Neural cell (in vitro differentiated cells): ENCODE measurements at regions not wholly inside any gene's neighbourhood (a gene's known extent, or its start where the extent isn't known, plus 50 kb on each side); places are given as distances from the start of the nearest gene placed in this dataset.

Experiments used
- H2AFZ ChIP-seq: fragments of 200-600, 300-800 bp; sonication (generic), shearing (Covaris generic); 2 replicates; pipeline ENCODE4 v1.6.0; 2014; ENCODE audit warnings: low read depth, mild to moderate bottlenecking, antibody characterized with exemption, low read length, moderate library complexity
- H3F3A ChIP-seq: fragments of 200-600 bp; shearing (Covaris generic); 2 replicates; pipeline ENCODE4 v1.6.1; 2016; ENCODE audit warnings: mild to moderate bottlenecking, moderate library complexity, mixed read lengths, antibody characterized with exemption, low read length; ENCODE audit not compliant: insufficient read depth, poor library complexity, severe bottlenecking
- H3K27ac ChIP-seq: fragments of 200-600, 300-800 bp; sonication (generic), shearing (Covaris generic); 2 replicates; pipeline ENCODE4 v1.5.1; 2014; ENCODE audit warnings: mild to moderate bottlenecking, low read length, moderate library complexity
- H3K27me3 ChIP-seq: fragments of 300-800, 200-600 bp; sonication (generic), shearing (Covaris generic); 2 replicates; pipeline ENCODE4 v1.6.0; 2014; ENCODE audit warnings: mild to moderate bottlenecking, low read depth, low read length, moderate library complexity; ENCODE audit not compliant: insufficient read depth
- H3K36me3 ChIP-seq: fragments of 300-800, 200-600 bp; sonication (generic), shearing (Covaris generic); 2 replicates; pipeline ENCODE4 v1.5.1; 2014; ENCODE audit warnings: mild to moderate bottlenecking, antibody characterized with exemption, low read length, moderate library complexity; ENCODE audit not compliant: insufficient read depth
- H3K4me2 ChIP-seq: fragments of 300-800, 200-600 bp; sonication (generic), shearing (Covaris generic); 2 replicates; pipeline ENCODE4 v1.6.0; 2014; ENCODE audit warnings: mild to moderate bottlenecking, low read length
- H3K4me3 ChIP-seq: fragments of 300-800, 200-600 bp; sonication (generic), shearing (Covaris generic); 2 replicates; pipeline ENCODE4 v1.5.1; 2014; ENCODE audit warnings: mild to moderate bottlenecking, low read length, moderate library complexity
- H3K79me2 ChIP-seq: fragments of 200-600 bp; shearing (Covaris generic); replicated peaks from 2 replicates; pipeline ENCODE4 v1.6.0; 2014; ENCODE audit warnings: mild to moderate bottlenecking, low read length, moderate library complexity; ENCODE audit not compliant: insufficient read depth
- H3K9ac ChIP-seq: fragments of 300-800, 200-600 bp; sonication (generic), shearing (Covaris generic); 2 replicates; pipeline ENCODE4 v1.6.1; 2016; ENCODE audit warnings: mild to moderate bottlenecking, low read length, mixed read lengths
- H3K9me2 ChIP-seq: fragments of 200-600 bp; shearing (Covaris generic); 2 replicates; pipeline ENCODE4 v1.6.1; 2016; ENCODE audit warnings: mild to moderate bottlenecking, low read length, mixed read lengths; ENCODE audit not compliant: insufficient read depth
- H3K9me3 ChIP-seq: fragments of 200-600, 300-800 bp; sonication (generic), shearing (Covaris generic); 2 replicates; pipeline ENCODE4 v1.6.1; 2016; ENCODE audit warnings: mild to moderate bottlenecking, mixed run types, low read length, moderate library complexity, mixed read lengths
- H4K20me1 ChIP-seq: fragments of 200-600 bp; shearing (Covaris generic); 2 replicates; pipeline ENCODE4 v1.6.1; 2016; ENCODE audit warnings: mild to moderate bottlenecking, mixed run types; ENCODE audit not compliant: insufficient read depth
- EP300 ChIP-seq: fragments of 450-650 bp; conservative IDR thresholded peaks from 2 replicates; pipeline ENCODE4 v1.6.1; 2014; ENCODE audit warnings: antibody characterized with exemption, mild to moderate bottlenecking, moderate library complexity; ENCODE audit not compliant: poor library complexity, severe bottlenecking
- EZH2 ChIP-seq: fragments of 200-600, 300-800 bp; shearing (Covaris generic), sonication (generic); IDR thresholded peaks from 2 replicates; pipeline ENCODE4 v1.6.1; 2014; ENCODE audit warnings: antibody characterized with exemption, low read length, borderline replicate concordance, mild to moderate bottlenecking; ENCODE audit not compliant: insufficient read depth, poor library complexity, severe bottlenecking
- MXI1 ChIP-seq: fragments of 450-650 bp; conservative IDR thresholded peaks from 2 replicates; pipeline ENCODE4 v1.6.1; 2014; ENCODE audit warnings: antibody characterized with exemption, mild to moderate bottlenecking; ENCODE audit not compliant: poor library complexity, severe bottlenecking
- POLR2AphosphoS5 ChIP-seq: IDR thresholded peaks from 2 replicates; pipeline ENCODE4 v1.6.1; 2012
- RAD21 ChIP-seq: fragments of 450-650 bp; conservative IDR thresholded peaks from 2 replicates; pipeline ENCODE4 v1.6.1; 2014; ENCODE audit warnings: antibody characterized with exemption, mild to moderate bottlenecking, moderate library complexity
- SMC3 ChIP-seq: fragments of 450-650 bp; conservative IDR thresholded peaks from 2 replicates; pipeline ENCODE4 v1.6.1; 2014; ENCODE audit warnings: antibody characterized with exemption, mild to moderate bottlenecking, moderate library complexity; ENCODE audit not compliant: poor library complexity
- TAF1 ChIP-seq: IDR thresholded peaks from 2 replicates; pipeline ENCODE4 v1.6.1; 2012; ENCODE audit warnings: low read depth
- TF ChIP-seq, protein P1 (sequence below): fragments of 450-650 bp; IDR thresholded peaks from 2 replicates; pipeline ENCODE4 v1.5.1; 2014; ENCODE audit warnings: antibody characterized with exemption, mild to moderate bottlenecking, moderate library complexity; ENCODE audit not compliant: poor library complexity, severe bottlenecking
- TF ChIP-seq, protein P2 (sequence below): IDR thresholded peaks from 2 replicates; pipeline ENCODE4 v1.6.1; 2012; ENCODE audit warnings: borderline replicate concordance

- H3K9ac ChIP-seq = no peak overlapping the region
- no peak overlapping the region for H2AFZ ChIP-seq
- no peaks in the 10 kb centered on the region for H3K79me2 ChIP-seq
- no peaks in the 10 kb centered on the region for H3K36me3 ChIP-seq
- no peak overlapping the region for H3K4me3 ChIP-seq
- TF ChIP-seq POLR2AphosphoS5 (no peak), SMC3 (no peak), EZH2 (no peak), EP300 (no peak), RAD21 (no peak), MXI1 (no peak)
- TF ChIP-seq, protein P1, sequence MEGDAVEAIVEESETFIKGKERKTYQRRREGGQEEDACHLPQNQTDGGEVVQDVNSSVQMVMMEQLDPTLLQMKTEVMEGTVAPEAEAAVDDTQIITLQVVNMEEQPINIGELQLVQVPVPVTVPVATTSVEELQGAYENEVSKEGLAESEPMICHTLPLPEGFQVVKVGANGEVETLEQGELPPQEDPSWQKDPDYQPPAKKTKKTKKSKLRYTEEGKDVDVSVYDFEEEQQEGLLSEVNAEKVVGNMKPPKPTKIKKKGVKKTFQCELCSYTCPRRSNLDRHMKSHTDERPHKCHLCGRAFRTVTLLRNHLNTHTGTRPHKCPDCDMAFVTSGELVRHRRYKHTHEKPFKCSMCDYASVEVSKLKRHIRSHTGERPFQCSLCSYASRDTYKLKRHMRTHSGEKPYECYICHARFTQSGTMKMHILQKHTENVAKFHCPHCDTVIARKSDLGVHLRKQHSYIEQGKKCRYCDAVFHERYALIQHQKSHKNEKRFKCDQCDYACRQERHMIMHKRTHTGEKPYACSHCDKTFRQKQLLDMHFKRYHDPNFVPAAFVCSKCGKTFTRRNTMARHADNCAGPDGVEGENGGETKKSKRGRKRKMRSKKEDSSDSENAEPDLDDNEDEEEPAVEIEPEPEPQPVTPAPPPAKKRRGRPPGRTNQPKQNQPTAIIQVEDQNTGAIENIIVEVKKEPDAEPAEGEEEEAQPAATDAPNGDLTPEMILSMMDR = no peak
- TF ChIP-seq, protein P2, sequence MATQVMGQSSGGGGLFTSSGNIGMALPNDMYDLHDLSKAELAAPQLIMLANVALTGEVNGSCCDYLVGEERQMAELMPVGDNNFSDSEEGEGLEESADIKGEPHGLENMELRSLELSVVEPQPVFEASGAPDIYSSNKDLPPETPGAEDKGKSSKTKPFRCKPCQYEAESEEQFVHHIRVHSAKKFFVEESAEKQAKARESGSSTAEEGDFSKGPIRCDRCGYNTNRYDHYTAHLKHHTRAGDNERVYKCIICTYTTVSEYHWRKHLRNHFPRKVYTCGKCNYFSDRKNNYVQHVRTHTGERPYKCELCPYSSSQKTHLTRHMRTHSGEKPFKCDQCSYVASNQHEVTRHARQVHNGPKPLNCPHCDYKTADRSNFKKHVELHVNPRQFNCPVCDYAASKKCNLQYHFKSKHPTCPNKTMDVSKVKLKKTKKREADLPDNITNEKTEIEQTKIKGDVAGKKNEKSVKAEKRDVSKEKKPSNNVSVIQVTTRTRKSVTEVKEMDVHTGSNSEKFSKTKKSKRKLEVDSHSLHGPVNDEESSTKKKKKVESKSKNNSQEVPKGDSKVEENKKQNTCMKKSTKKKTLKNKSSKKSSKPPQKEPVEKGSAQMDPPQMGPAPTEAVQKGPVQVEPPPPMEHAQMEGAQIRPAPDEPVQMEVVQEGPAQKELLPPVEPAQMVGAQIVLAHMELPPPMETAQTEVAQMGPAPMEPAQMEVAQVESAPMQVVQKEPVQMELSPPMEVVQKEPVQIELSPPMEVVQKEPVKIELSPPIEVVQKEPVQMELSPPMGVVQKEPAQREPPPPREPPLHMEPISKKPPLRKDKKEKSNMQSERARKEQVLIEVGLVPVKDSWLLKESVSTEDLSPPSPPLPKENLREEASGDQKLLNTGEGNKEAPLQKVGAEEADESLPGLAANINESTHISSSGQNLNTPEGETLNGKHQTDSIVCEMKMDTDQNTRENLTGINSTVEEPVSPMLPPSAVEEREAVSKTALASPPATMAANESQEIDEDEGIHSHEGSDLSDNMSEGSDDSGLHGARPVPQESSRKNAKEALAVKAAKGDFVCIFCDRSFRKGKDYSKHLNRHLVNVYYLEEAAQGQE = no peak
- H4K20me1 ChIP-seq = no peaks in the 10 kb centered on the region
- no peaks in the 10 kb centered on the region for H3F3A ChIP-seq
- H3K9me3 ChIP-seq = no peaks in the 10 kb centered on the region
- H3K4me2 ChIP-seq = no peak overlapping the region
- H3K9me2 ChIP-seq = no peaks in the 10 kb centered on the region
- no peaks in the 10 kb centered on the region for H3K27me3 ChIP-seq
- H3K27ac ChIP-seq = no peak overlapping the region
Observed at GRCh38 chr10:2980791-2981360, 86.5 kb upstream of the PFKP start.

DNA sequence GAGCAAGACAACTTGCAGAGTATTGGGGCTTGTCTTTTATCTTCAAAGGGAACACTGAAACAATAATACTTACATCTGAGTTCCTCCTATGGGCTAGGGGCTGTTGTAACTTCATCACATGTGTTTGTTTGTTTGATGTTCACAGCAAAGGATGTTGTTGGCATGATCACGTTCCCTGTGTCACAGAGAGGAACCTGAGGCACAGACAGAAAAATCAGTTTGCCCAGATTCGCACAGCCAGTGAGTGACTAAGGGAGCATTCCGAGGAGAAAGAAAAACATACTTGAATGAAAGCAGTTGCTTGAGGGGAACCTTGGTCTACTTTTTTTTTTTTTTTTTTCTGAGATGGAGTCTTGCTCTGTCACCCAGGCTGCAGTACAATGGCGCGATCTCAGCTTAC lies 87.2 kb upstream of the PFKP start:
- no peaks in the 10 kb centered on the region for H3K9me3 ChIP-seq
- H3K27me3 ChIP-seq = no peaks in the 10 kb centered on the region
- H3K79me2 ChIP-seq = no peaks in the 10 kb centered on the region
- no peaks in the 10 kb centered on the region for H3F3A ChIP-seq
- no peak overlapping the region for H3K27ac ChIP-seq
- no peak overlapping the region for H3K4me3 ChIP-seq
- no peak overlapping the region for H2AFZ ChIP-seq
- no peak overlapping the region for H3K9ac ChIP-seq
- no peak for TF ChIP-seq POLR2AphosphoS5
- TF ChIP-seq MXI1 = no peak
- no peak for TF ChIP-seq RAD21
- no peak for TF ChIP-seq SMC3
- TF ChIP-seq EP300 = no peak
- TF ChIP-seq, protein P2 = no peak
- TF ChIP-seq EZH2 = no peak
- TF ChIP-seq, protein P1 = no peak
- no peak for TF ChIP-seq TAF1
- H3K36me3 ChIP-seq = no peaks in the 10 kb centered on the region
- no peaks in the 10 kb centered on the region for H3K9me2 ChIP-seq
- H3K4me2 ChIP-seq = no peak overlapping the region
- no peaks in the 10 kb centered on the region for H4K20me1 ChIP-seq
